ENCODE measurements at regions not wholly inside any gene's neighbourhood (a gene's known extent, or its start where the extent isn't known, plus 50 kb on each side); places are given as distances from the start of the nearest gene placed in this dataset.
"Not testable (repeated sequence)": the region's sequence is repeated elsewhere in the genome, so short reads cannot be mapped to it uniquely, and the experiment has no call there.

DNA sequence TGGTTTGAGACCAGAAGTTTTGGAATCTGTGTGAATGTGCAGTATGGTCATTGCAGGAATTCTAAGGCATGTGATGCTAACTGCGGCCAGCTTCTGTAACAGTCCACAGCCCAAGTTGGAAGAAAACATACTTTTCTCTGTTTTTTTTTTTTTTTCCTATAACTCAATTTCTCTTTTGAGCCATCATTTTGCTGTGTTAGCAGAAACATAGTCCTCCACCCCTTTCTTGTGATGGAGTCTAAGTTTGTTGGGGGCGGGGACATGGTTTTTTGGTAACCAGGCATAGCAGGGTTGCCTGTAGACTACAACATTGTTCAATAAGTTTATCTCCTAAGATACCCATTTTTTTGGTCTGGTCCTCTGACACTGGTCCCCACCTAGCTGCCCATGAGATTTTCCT, 223.2 kb upstream of the ONECUT1 start:
- TF ChIP-seq CTCF (IDR thresholded peaks at IDR 0.05; ENCODE audit: insufficient read depth, low read length, poor library complexity, severe bottlenecking) (no peak), EZH2phosphoT487 (conservative IDR thresholded peaks at IDR 0.05; ENCODE audit: low read length) (no peak)
- H3K9me3 ChIP-seq (ENCODE audit: insufficient read depth, low read length): no peaks in the 10 kb centered on the region
- H3K36me3 ChIP-seq (ENCODE audit: low read length): no peaks in the 10 kb centered on the region
- no peaks in the 10 kb centered on the region for H3K9me2 ChIP-seq (replicated peaks; ENCODE audit: insufficient read depth, low read length)
- no peaks in the 10 kb centered on the region for H4K20me1 ChIP-seq (ENCODE audit: low read depth, low read length)
- H3F3A ChIP-seq (ENCODE audit: insufficient read depth): no peaks in the 10 kb centered on the region
- H3K4me2 ChIP-seq (ENCODE audit: low read depth, low read length, poor library complexity, severe bottlenecking): no peak overlapping the region
- H3K79me2 ChIP-seq (ENCODE audit: insufficient read depth, low read length): no peaks in the 10 kb centered on the region
- H3K9ac ChIP-seq (ENCODE audit: low read length): no peak overlapping the region
- H3K27ac ChIP-seq (ENCODE audit: low read depth, low read length): no peak overlapping the region
- H2AFZ ChIP-seq (ENCODE audit: low read depth, low read length, severe bottlenecking): no peak overlapping the region
- no peak overlapping the region for H3K4me3 ChIP-seq (ENCODE audit: insufficient read depth, low read length, poor library complexity, severe bottlenecking)
- H3K27me3 ChIP-seq (ENCODE audit: low read length): no peaks in the 10 kb centered on the region

DNA sequence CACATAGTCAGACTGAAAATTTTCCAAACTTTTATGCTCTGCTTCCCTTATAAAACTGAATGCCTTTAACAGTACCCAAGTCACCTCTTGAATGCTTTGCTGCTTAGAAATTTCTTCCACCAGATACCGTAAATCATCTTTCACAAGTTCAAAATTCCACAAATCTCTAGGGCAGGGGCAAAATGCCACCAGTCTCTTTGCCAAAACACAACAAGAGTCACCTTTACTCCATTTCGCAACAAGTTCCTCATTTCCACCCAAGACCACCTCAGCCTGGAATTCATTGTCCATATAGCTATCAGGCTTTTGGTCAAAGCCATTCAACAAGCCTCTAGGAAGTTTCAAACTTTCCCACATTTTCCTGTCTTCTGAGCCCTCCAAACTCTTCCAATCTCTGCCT, 221.6 kb upstream of the ONECUT1 start:
- not testable (repeated sequence) for H3K4me2 ChIP-seq (ENCODE audit: low read depth, low read length, poor library complexity, severe bottlenecking); H3K9me3 ChIP-seq (ENCODE audit: insufficient read depth, low read length); H3F3A ChIP-seq (ENCODE audit: insufficient read depth)

DNA sequence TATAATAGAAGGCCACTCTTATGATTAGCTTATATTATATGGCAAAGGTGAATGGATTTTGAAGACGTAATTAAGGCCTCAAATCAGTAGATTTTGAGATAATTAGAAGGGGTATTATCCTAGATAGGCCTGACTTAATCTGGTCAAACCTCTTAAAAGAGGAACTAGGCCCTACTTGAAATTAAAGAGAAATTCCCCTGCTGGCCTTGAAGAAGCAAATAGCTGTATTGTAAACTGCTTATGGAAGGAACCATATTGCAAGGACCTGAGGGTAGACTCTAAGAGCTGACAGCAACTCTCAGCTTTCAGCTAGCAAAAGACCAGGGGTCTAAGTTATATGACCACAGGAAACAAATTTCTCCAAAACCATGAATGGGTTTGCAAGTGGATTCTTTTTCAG, 219.0 kb upstream of the ONECUT1 start:
- Histone ChIP-seq H3K9me3 (ENCODE audit: insufficient read depth, low read length) (no peaks in the 10 kb centered on the region), H3F3A (ENCODE audit: insufficient read depth) (no peaks in the 10 kb centered on the region), H2AFZ (ENCODE audit: low read depth, low read length, severe bottlenecking) (no peak overlapping the region), H3K79me2 (ENCODE audit: insufficient read depth, low read length) (no peaks in the 10 kb centered on the region), H3K9me2 (replicated peaks; ENCODE audit: insufficient read depth, low read length) (no peaks in the 10 kb centered on the region), H3K4me2 (ENCODE audit: low read depth, low read length, poor library complexity, severe bottlenecking) (no peak overlapping the region), H3K4me3 (ENCODE audit: insufficient read depth, low read length, poor library complexity, severe bottlenecking) (no peak overlapping the region), H3K27me3 (ENCODE audit: low read length) (no peaks in the 10 kb centered on the region), H3K27ac (ENCODE audit: low read depth, low read length) (no peak overlapping the region), H4K20me1 (ENCODE audit: low read depth, low read length) (no peaks in the 10 kb centered on the region), H3K36me3 (ENCODE audit: low read length) (no peaks in the 10 kb centered on the region), H3K9ac (ENCODE audit: low read length) (no peak overlapping the region)
- TF ChIP-seq CTCF (IDR thresholded peaks at IDR 0.05; ENCODE audit: insufficient read depth, low read length, poor library complexity, severe bottlenecking) (no peak), EZH2phosphoT487 (conservative IDR thresholded peaks at IDR 0.05; ENCODE audit: low read length) (no peak)

More for the DNA sequence above, 221.6 kb upstream of the ONECUT1 start:
- not testable (repeated sequence) for H3K36me3 ChIP-seq (ENCODE audit: low read length); H3K9me2 ChIP-seq (replicated peaks; ENCODE audit: insufficient read depth, low read length); H4K20me1 ChIP-seq (ENCODE audit: low read depth, low read length); H3K27me3 ChIP-seq (ENCODE audit: low read length); H3K4me3 ChIP-seq (ENCODE audit: insufficient read depth, low read length, poor library complexity, severe bottlenecking); H3K9ac ChIP-seq (ENCODE audit: low read length); H3K27ac ChIP-seq (ENCODE audit: low read depth, low read length); H3K79me2 ChIP-seq (ENCODE audit: insufficient read depth, low read length); H2AFZ ChIP-seq (ENCODE audit: low read depth, low read length, severe bottlenecking)

GRCh38 chr15:53000409-53000808, 210.3 kb upstream of the ONECUT1 start:
- H3K79me2 ChIP-seq (ENCODE audit: insufficient read depth, low read length): no peaks in the 10 kb centered on the region
- H3K4me3 ChIP-seq (ENCODE audit: insufficient read depth, low read length, poor library complexity, severe bottlenecking): no peak overlapping the region
- H3K36me3 ChIP-seq (ENCODE audit: low read length): no peaks in the 10 kb centered on the region

More at GRCh38 chr15:53000409-53000808, 210.3 kb upstream of the ONECUT1 start:
- TF ChIP-seq CTCF (IDR thresholded peaks at IDR 0.05; ENCODE audit: insufficient read depth, low read length, poor library complexity, severe bottlenecking) (no peak), EZH2phosphoT487 (conservative IDR thresholded peaks at IDR 0.05; ENCODE audit: low read length) (no peak)
- Histone ChIP-seq H4K20me1 (ENCODE audit: low read depth, low read length) (no peaks in the 10 kb centered on the region), H3K27me3 (ENCODE audit: low read length) (no peaks in the 10 kb centered on the region), H3K9me3 (ENCODE audit: insufficient read depth, low read length) (no peaks in the 10 kb centered on the region), H3K9ac (ENCODE audit: low read length) (no peak overlapping the region), H3K27ac (ENCODE audit: low read depth, low read length) (no peak overlapping the region), H3F3A (ENCODE audit: insufficient read depth) (no peaks in the 10 kb centered on the region), H2AFZ (ENCODE audit: low read depth, low read length, severe bottlenecking) (no peak overlapping the region), H3K4me2 (ENCODE audit: low read depth, low read length, poor library complexity, severe bottlenecking) (no peak overlapping the region), H3K9me2 (replicated peaks; ENCODE audit: insufficient read depth, low read length) (no peaks in the 10 kb centered on the region)

Data from SU-DHL-6 (cell line).